ENCODE measurements at regions not wholly inside any gene's neighbourhood (a gene's known extent, or its start where the extent isn't known, plus 50 kb on each side); places are given as distances from the start of the nearest gene placed in this dataset.

GRCh38 chr2:42851186-42851585 is 58.8 kb upstream of the HAAO start:
- H3K9me3 ChIP-seq (ENCODE audit: control insufficient read depth in 1 of 2, insufficient read depth in 1 of 2, low read depth in 1 of 2, low read length in 2 of 2) = no peaks in the 10 kb centered on the region
- H4K20me1 ChIP-seq (ENCODE audit: insufficient read depth) = no peaks in the 10 kb centered on the region
- DNase-seq (ENCODE audit: low read depth, low spot score) (no peak), ATAC-seq (no peak)
- H3K4me3 ChIP-seq (replicated peaks in 1 of 2; ENCODE audit: low read depth in 1 of 2, low read length in 2 of 2) = no peak overlapping the region
- H3K4me2 ChIP-seq (ENCODE audit: low read length) = no peak overlapping the region
- POLR2A ChIA-PET = no interaction called here
- no peaks in the 10 kb centered on the region for H3K79me2 ChIP-seq (ENCODE audit: insufficient read depth, low read length)
- no peaks in the 10 kb centered on the region for H3K27me3 ChIP-seq (ENCODE audit: insufficient read depth, low read length)
- no peaks in the 10 kb centered on the region for H3K36me3 ChIP-seq (ENCODE audit: control insufficient read depth in 1 of 2, insufficient read depth in 2 of 2, low read length in 2 of 2)
- no peak overlapping the region for H3K27ac ChIP-seq (ENCODE audit: low read depth, low read length)
- no peaks in the 10 kb centered on the region for H3K4me1 ChIP-seq (ENCODE audit: control insufficient read depth in 1 of 2, insufficient read depth in 2 of 2, low read length in 2 of 2)
- TF ChIP-seq ZBTB33 (IDR thresholded peaks at IDR 0.05; ENCODE audit: extremely low read depth, insufficient replicate concordance, low read length) (no peak), POLR2AphosphoS5 (IDR thresholded peaks at IDR 0.05; ENCODE audit: low read depth, low read length) (no peak), MAX (IDR thresholded peaks at IDR 0.05) (no peak), JUND (IDR thresholded peaks at IDR 0.05) (no peak), POLR2A (IDR thresholded peaks at IDR 0.05; ENCODE audit: borderline replicate concordance, extremely low read depth, insufficient read depth, insufficient read length) (no peak), SP1 (IDR thresholded peaks at IDR 0.05; ENCODE audit: low read depth) (no peak), ZNF274 (IDR thresholded peaks at IDR 0.05; ENCODE audit: low read depth, low read length) (no peak), ATF3 (IDR thresholded peaks at IDR 0.05) (no peak), EZH2 (IDR thresholded peaks at IDR 0.05) (no peak), REST (IDR thresholded peaks at IDR 0.05; ENCODE audit: low read depth) (no peak), YY1 (IDR thresholded peaks at IDR 0.05; ENCODE audit: extremely low read depth, insufficient replicate concordance, low read depth, low read length) (no peak)
- BruUV-seq (replicated peaks) = no TSS peak
- RAD21 ChIA-PET (ENCODE audit: low non-redundant PET in 1 of 2, low total read pairs in 2 of 2, uncharacterized antibody in 2 of 2, unreplicated experiment in 2 of 2) = no interaction called here
- H3K9me2 ChIP-seq (ENCODE audit: insufficient read depth) = no peaks in the 10 kb centered on the region
- no peak overlapping the region for H3K9ac ChIP-seq (ENCODE audit: low read length)
- CTCF ChIA-PET = no interaction called here
- no peak overlapping the region for H2AFZ ChIP-seq (ENCODE audit: low read depth, low read length, poor library complexity, severe bottlenecking)
- intact Hi-C loops (cut with micrococcal nuclease) = no loop called here
